ENCODE measurements at regions not wholly inside any gene's neighbourhood (a gene's known extent, or its start where the extent isn't known, plus 50 kb on each side); places are given as distances from the start of the nearest gene placed in this dataset.

- TF ChIP-seq EP300 (IDR thresholded peaks at IDR 0.05): no peak
- no peak for TF ChIP-seq CTCF (IDR thresholded peaks at IDR 0.05)
Measured at GRCh38 chr18:73901566-73901965, 246.1 kb downstream of the FBXO15 start.
